Fibroblast of mammary gland (primary cell): ENCODE measurements at regions not wholly inside any gene's neighbourhood (a gene's known extent, or its start where the extent isn't known, plus 50 kb on each side); places are given as distances from the start of the nearest gene placed in this dataset.

Experiments used
- DNase-seq: peaks from one replicate; pipeline ENCODE4 v3.0.0-alpha.2; 2010; ENCODE audit warnings: low read depth
- H3K4me3 ChIP-seq: 2 replicates; pipeline ENCODE4 v1.5.1; 2011; ENCODE audit warnings: low read depth, mild to moderate bottlenecking, low read length, moderate library complexity; ENCODE audit not compliant: control insufficient read depth
- CTCF ChIP-seq: conservative IDR thresholded peaks from 2 replicates; pipeline ENCODE4 v1.5.1; 2011; ENCODE audit warnings: low read depth, low read length, inconsistent platforms; ENCODE audit not compliant: control insufficient read depth, insufficient read depth

- no peak overlapping the region for H3K4me3 ChIP-seq
- DNase-seq: no peak
- no peak for TF ChIP-seq CTCF
Observed at GRCh38 chr1:67576474-67576873, 108.5 kb upstream of the GADD45A start.

DNA sequence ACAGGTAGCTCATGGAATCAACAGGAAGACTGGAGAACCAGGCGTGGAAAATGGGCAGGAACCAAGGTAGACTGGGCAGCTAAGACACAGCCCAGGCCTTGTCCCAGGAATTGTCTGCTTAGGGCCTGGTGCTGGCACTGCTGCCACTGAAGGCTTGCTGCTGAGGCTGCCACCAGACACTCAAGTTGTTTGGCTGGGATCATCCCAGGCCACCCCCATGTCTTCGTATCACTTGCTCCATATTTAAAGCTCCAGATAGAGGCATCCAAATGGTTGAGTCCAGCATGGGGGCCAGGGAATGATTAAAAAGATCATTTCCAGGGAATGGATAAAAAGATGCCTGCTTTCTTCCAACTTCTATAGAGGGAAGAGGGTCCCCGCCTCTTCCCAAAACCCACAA, 107.4 kb upstream of the GADD45A start:
- DNase-seq: no peak
- no peak for TF ChIP-seq CTCF
- no peak overlapping the region for H3K4me3 ChIP-seq

- DNase-seq: no peak
- no peak overlapping the region for H3K4me3 ChIP-seq
- no peak for TF ChIP-seq CTCF
Observed at GRCh38 chr1:67578397-67579020, 106.5 kb upstream of the GADD45A start.

GRCh38 chr1:67579623-67580394, 105.2 kb upstream of the GADD45A start:
- H3K4me3 ChIP-seq: no peak overlapping the region
- DNase-seq: no peak
- TF ChIP-seq CTCF: no peak

DNA sequence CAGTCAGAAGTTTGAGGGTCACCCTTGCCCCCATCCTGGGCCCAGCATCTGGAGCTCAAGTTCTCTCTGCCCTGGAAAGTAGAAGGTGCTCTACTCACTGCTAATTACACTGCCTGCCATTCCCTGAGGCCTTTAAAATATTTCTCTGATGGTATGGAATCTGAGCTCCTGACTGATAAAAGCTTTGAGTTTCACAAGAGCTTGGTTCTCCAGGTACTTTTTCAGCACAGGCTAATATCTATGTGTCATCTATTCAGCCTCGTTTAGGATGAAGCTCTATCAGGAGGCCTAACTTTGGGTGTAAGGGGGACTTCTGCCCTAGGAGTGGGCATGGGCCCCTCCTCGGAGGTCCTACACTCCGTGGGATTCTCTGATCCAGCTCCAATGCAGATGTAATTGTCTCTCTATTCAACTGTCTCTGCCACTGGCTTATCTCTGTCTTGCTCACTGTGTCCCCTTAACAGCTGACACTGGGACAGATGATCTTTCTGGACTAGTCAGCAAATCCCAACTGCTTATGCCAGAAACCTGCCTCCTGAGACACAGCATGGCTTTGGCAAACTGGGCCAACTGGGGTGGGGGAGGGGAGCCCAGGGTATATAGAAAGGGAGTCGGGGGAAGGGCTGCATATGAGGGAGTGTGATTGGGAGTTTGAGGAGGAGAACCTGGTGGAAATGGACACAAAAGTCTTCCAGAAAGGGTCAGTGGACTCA, 104.2 kb upstream of the GADD45A start:
- no peak for TF ChIP-seq CTCF

DNA sequence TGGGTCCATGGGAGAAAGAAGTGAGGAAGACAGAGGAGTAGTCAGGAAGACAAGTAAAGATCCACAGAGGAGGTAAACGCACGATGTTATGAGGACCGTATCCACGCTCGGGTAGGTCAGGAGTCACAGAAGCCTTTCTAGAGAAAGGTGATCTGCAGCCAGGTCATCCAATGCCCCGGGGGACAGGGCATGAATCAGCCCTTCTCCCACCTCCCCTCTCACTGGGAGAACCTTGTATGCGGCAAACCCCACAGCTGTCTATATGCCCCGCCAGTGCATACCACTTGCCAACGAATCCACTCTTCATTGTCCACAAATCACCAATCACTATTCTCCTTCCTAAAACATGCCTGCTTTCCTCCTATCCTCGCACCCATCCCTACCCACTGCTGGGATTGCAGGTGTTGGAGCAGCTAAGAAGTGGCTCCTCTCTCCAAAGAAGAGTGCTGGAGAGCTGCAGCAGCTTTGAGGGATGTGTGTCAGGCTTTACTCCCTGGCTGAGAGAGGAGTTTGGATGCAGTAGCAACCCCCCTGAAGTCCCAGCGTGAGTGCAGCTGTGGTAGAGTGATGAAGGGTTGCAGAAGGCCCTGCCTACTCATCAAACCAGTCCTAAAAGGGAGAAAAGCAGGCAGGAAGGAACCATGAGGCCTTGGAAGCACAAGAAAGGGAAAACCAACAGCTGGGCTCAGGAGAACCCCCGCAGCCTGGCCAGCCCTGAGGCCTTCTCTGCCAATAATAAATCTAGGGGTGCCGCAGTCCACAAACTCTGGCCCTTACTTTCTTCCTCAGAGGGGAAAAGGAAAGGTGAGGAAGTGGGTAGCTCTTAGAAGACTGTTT, 102.2 kb upstream of the GADD45A start:
- DNase-seq: peak; percentile 14
- H3K4me3 ChIP-seq: no peak overlapping the region
- TF ChIP-seq CTCF: no peak

More for the DNA sequence above, 104.2 kb upstream of the GADD45A start:
- no peak overlapping the region for H3K4me3 ChIP-seq
- DNase-seq: no peak
